GM19397 (cell line): ENCODE measurements at regions not wholly inside any gene's neighbourhood (a gene's known extent, or its start where the extent isn't known, plus 50 kb on each side); places are given as distances from the start of the nearest gene placed in this dataset.
A peak's percentile ranks its signal among the peaks of the same experiment; 100 is the strongest.
"Not testable (repeated sequence)": the region's sequence is repeated elsewhere in the genome, so short reads cannot be mapped to it uniquely, and the experiment has no call there.

Source experiments
- ATAC-seq: cut with Tn5 transposase; IDR thresholded peaks from one replicate; pipeline ENCODE4 v1.9.1; 2021; ENCODE audit warnings: mild to moderate bottlenecking, moderate library complexity; ENCODE audit not compliant: unreplicated experiment

GRCh38 chr12:47378222-47378582 is 298.4 kb upstream of the AMIGO2 start:
- ATAC-seq = no peak

- no peak for ATAC-seq
Measured at GRCh38 chr12:47377414-47378221, 297.9 kb upstream of the AMIGO2 start.

- no peak for ATAC-seq
Measured at GRCh38 chr12:47376927-47377326, 297.2 kb upstream of the AMIGO2 start.

GRCh38 chr12:47373554-47374150 is 293.9 kb upstream of the AMIGO2 start:
- no peak for ATAC-seq

- ATAC-seq = no peak
Measured at GRCh38 chr12:47370421-47370820, 290.7 kb upstream of the AMIGO2 start.

GRCh38 chr12:47369085-47369484 is 289.3 kb upstream of the AMIGO2 start:
- ATAC-seq = no peak

GRCh38 chr12:47367912-47368537 is 288.3 kb upstream of the AMIGO2 start:
- no peak for ATAC-seq

GRCh38 chr12:47366579-47366978 is 286.8 kb upstream of the AMIGO2 start:
- no peak for ATAC-seq

GRCh38 chr12:47366157-47366556 is 286.4 kb upstream of the AMIGO2 start:
- ATAC-seq = no peak

- ATAC-seq = not testable (repeated sequence)
Measured at GRCh38 chr12:47365443-47366076, 285.8 kb upstream of the AMIGO2 start.

GRCh38 chr12:47364261-47364660 is 284.5 kb upstream of the AMIGO2 start:
- no peak for ATAC-seq

- no peak for ATAC-seq
Measured at GRCh38 chr12:47362126-47362705, 282.5 kb upstream of the AMIGO2 start.

GRCh38 chr12:47361389-47362021 is 281.7 kb upstream of the AMIGO2 start:
- ATAC-seq = peak; percentile 50

GRCh38 chr12:47360771-47361388 is 281.1 kb upstream of the AMIGO2 start:
- peak; percentile 8 for ATAC-seq

- no peak for ATAC-seq
Measured at GRCh38 chr12:47360093-47360480, 280.3 kb upstream of the AMIGO2 start.

- ATAC-seq = no peak
Measured at GRCh38 chr12:47359310-47360092, 279.7 kb upstream of the AMIGO2 start.

GRCh38 chr12:47357006-47357405 is 277.2 kb upstream of the AMIGO2 start:
- ATAC-seq = not testable (repeated sequence)

- ATAC-seq = peak; percentile 78
Measured at GRCh38 chr12:47356129-47356700, 276.5 kb upstream of the AMIGO2 start.

GRCh38 chr12:47353508-47353907 is 273.7 kb upstream of the AMIGO2 start:
- no peak for ATAC-seq
